Panc1 (cell line): ENCODE measurements at regions not wholly inside any gene's neighbourhood (a gene's known extent, or its start where the extent isn't known, plus 50 kb on each side); places are given as distances from the start of the nearest gene placed in this dataset.

Experiments used
- ATAC-seq: fragments of 200-7000 bp; cut with Tn5 transposase; 2 replicates; pipeline ENCODE4 v1.9.1; 2020; ENCODE audit warnings: mild to moderate bottlenecking, moderate library complexity
- BruUV-seq: library from RNA; stranded (reverse); fragments of 400-500 nt; replicated peaks from 2 replicates; lab custom pipeline; 2021; lab: Mats Ljungman, UMichigan
- CTCF ChIA-PET: fragments of 300-600 bp; sonication (Branson Sonifier 250); formaldehyde crosslinking; loops from one replicate; lab custom pipeline; 2022; ENCODE audit warnings: antibody characterized with exemption; lab: Charles Lee
- POLR2A ChIA-PET: fragments of 300-600 bp; sonication (Branson Sonifier 250); formaldehyde crosslinking; loops from one replicate; lab custom pipeline; 2022; ENCODE audit warnings: antibody characterized with exemption; lab: Charles Lee
- DNase-seq: peaks from one replicate; pipeline ENCODE4 v3.0.0-alpha.2; 2010; ENCODE audit warnings: low read depth, low spot score
- H3K27ac ChIP-seq: 2 replicates; pipeline ENCODE4 v1.5.1; 2011; ENCODE audit warnings: mild to moderate bottlenecking, low read length, inconsistent platforms
- H3K27me3 ChIP-seq: fragments of 200-500 bp; sonication (Bioruptor generic); 2 replicates; pipeline ENCODE4 v1.6.0; 2014; ENCODE audit warnings: low read length, inconsistent platforms; ENCODE audit not compliant: control insufficient read depth, insufficient read depth
- H3K36me3 ChIP-seq: fragments of 200-500 bp; sonication (Bioruptor generic); 2 replicates; pipeline ENCODE4 v1.5.1; 2014; ENCODE audit warnings: inconsistent platforms, mild to moderate bottlenecking, low read length, moderate library complexity; ENCODE audit not compliant: control insufficient read depth, insufficient read depth
- H3K4me1 ChIP-seq: 2 replicates; pipeline ENCODE4 v1.5.1; 2011; ENCODE audit warnings: inconsistent platforms, mild to moderate bottlenecking, low read length, moderate library complexity; ENCODE audit not compliant: control insufficient read depth, insufficient read depth
- H3K4me3 ChIP-seq, 2 experiments: 2 replicates each; pipeline ENCODE4 v1.5.1; 2011 to 2012; ENCODE audit warnings: low read depth in 2 of 2, low read length in 2 of 2, mild to moderate bottlenecking in 2 of 2, inconsistent platforms in 1 of 2, moderate library complexity in 1 of 2
- H3K9me3 ChIP-seq: fragments of 200-500 bp; sonication (Bioruptor generic); 2 replicates; pipeline ENCODE4 v1.5.1; 2014; ENCODE audit warnings: low read depth, mild to moderate bottlenecking, inconsistent platforms, low read length, moderate library complexity; ENCODE audit not compliant: control insufficient read depth, insufficient read depth
- CTCF ChIP-seq: fragments of 450-650 bp; IDR thresholded peaks from 2 replicates; pipeline ENCODE4 v1.5.1; 2017; ENCODE audit warnings: mild to moderate bottlenecking
- POLR2AphosphoS5 ChIP-seq: IDR thresholded peaks from 2 replicates; pipeline ENCODE4 v1.6.1; 2012; ENCODE audit warnings: mild to moderate bottlenecking, low read depth, low read length, moderate library complexity
- REST ChIP-seq, 2 experiments: IDR thresholded peaks; 2 replicates each; pipeline ENCODE4 v1.6.1; 2011 to 2012; ENCODE audit warnings: low read depth in 2 of 2, control low read depth in 1 of 2, low read length in 1 of 2, mild to moderate bottlenecking in 1 of 2, moderate library complexity in 1 of 2; ENCODE audit not compliant: insufficient read depth in 1 of 2
- SIN3A ChIP-seq: IDR thresholded peaks from 2 replicates; pipeline ENCODE4 v1.6.1; 2012; ENCODE audit warnings: low read depth, mild to moderate bottlenecking, low read length, moderate library complexity, borderline replicate concordance; ENCODE audit not compliant: insufficient read depth
- TCF7L2 ChIP-seq: IDR thresholded peaks from 2 replicates; pipeline ENCODE4 v1.6.1; 2011; ENCODE audit warnings: mild to moderate bottlenecking, low read depth, low read length, inconsistent platforms
- in situ Hi-C: cut with HindIII; loops from 2 replicates; pipeline ENCODE4 v1.10.0; 2016; ENCODE audit warnings: low sequenced_read_pairs, low pct_unique_long_range_greater_than_20kb
- intact Hi-C: fragments of 100-400 bp; cut with micrococcal nuclease; formaldehyde crosslinking; loops from one replicate; pipeline ENCODE4 v1.10.0; 2022; ENCODE audit not compliant: unreplicated experiment

GRCh38 chr5:120043431-120043830, 414.1 kb downstream of the FAM170A start:
- Histone ChIP-seq H3K9me3 (peaks cover 3% of the 10 kb centered on the region; the same call in 1 of the 2 replicates), H3K4me1 (no peaks in the 10 kb centered on the region), H3K36me3 (no peaks in the 10 kb centered on the region), H3K27me3 (no peaks in the 10 kb centered on the region), H3K27ac (no peak overlapping the region), H3K4me3 (no peak overlapping the region)
- TF ChIP-seq POLR2AphosphoS5 (no peak), CTCF (no peak), SIN3A (no peak), REST (IDR thresholded peaks at IDR 0.05; ENCODE audit: insufficient read depth in 1 of 2, low read depth in 2 of 2, low read length in 1 of 2) (no peak), TCF7L2 (no peak)
- ATAC-seq (no peak), DNase-seq (no peak)
- in situ Hi-C loops (no loop called here), intact Hi-C loops (no loop called here)
- ChIA-PET POLR2A (no interaction called here), CTCF (no interaction called here)
- BruUV-seq, result no TSS peak

- ChIA-PET CTCF (no interaction called here), POLR2A (no interaction called here)
- in situ Hi-C loops, result no loop called here
- TF ChIP-seq POLR2AphosphoS5, result no peak
- TF ChIP-seq SIN3A, result no peak
- TF ChIP-seq CTCF, result no peak
- TF ChIP-seq REST (IDR thresholded peaks at IDR 0.05; ENCODE audit: insufficient read depth in 1 of 2, low read depth in 2 of 2, low read length in 1 of 2), result no peak
- no peak for TF ChIP-seq TCF7L2
- no TSS peak for BruUV-seq
- Histone ChIP-seq H3K4me1 (no peaks in the 10 kb centered on the region), H3K27me3 (no peaks in the 10 kb centered on the region), H3K27ac (no peak overlapping the region), H3K4me3 (no peak overlapping the region), H3K9me3 (no peaks in the 10 kb centered on the region), H3K36me3 (no peaks in the 10 kb centered on the region)
- intact Hi-C loops, result no loop called here
- ATAC-seq, result no peak
- DNase-seq, result no peak
Measured at GRCh38 chr5:120052916-120053828, 410.9 kb upstream of the PRR16 start.
